Left renal cortex interstitium (tissue), 4 donors: ENCODE measurements at regions not wholly inside any gene's neighbourhood (a gene's known extent, or its start where the extent isn't known, plus 50 kb on each side); places are given as distances from the start of the nearest gene placed in this dataset.

Experiments used
- DNase-seq, 4 donors: peaks; one replicate each; pipeline ENCODE4 v3.0.0-alpha.2; 2013; ENCODE audit warnings: low read depth in 4 of 4, low spot score in 2 of 4, missing footprints in 1 of 4

GRCh38 chr2:220963076-220963475 lies 609.0 kb downstream of the EPHA4 start:
- no peak for DNase-seq

GRCh38 chr2:220963930-220964329 lies 608.2 kb downstream of the EPHA4 start:
- DNase-seq = no peak

GRCh38 chr2:220966636-220967035 lies 605.5 kb downstream of the EPHA4 start:
- DNase-seq = no peak

- DNase-seq = no peak
These were observed 602.8 kb downstream of the EPHA4 start for GRCh38 chr2:220969348-220969747.

GRCh38 chr2:220980966-220981675 lies 591.0 kb downstream of the EPHA4 start:
- no peak for DNase-seq

GRCh38 chr2:220981926-220982325 lies 590.2 kb downstream of the EPHA4 start:
- DNase-seq = no peak

GRCh38 chr2:220985561-220985960 lies 586.5 kb downstream of the EPHA4 start:
- no peak for DNase-seq

- DNase-seq = no peak
These were observed 584.3 kb downstream of the EPHA4 start for GRCh38 chr2:220987839-220988238.

- no peak for DNase-seq
These were observed 580.1 kb downstream of the EPHA4 start for GRCh38 chr2:220991972-220992371.

- DNase-seq = no peak
These were observed 577.3 kb downstream of the EPHA4 start for GRCh38 chr2:220994846-220995245.

GRCh38 chr2:220995581-220995980 lies 576.5 kb downstream of the EPHA4 start:
- no peak for DNase-seq

GRCh38 chr2:220998156-220998555 lies 573.9 kb downstream of the EPHA4 start:
- DNase-seq = no peak

- no peak for DNase-seq
These were observed 572.7 kb downstream of the EPHA4 start for GRCh38 chr2:220999356-220999755.

GRCh38 chr2:221001381-221001801 lies 570.7 kb downstream of the EPHA4 start:
- peak; percentile 34 to 52 (median 48) for DNase-seq

- DNase-seq = no peak
These were observed 569.9 kb downstream of the EPHA4 start for GRCh38 chr2:221002101-221002685.

- DNase-seq = peak in 2 of 4 donors; percentile 21 to 31
These were observed 566.8 kb downstream of the EPHA4 start for GRCh38 chr2:221005338-221005737.

GRCh38 chr2:221006084-221006483 lies 566.0 kb downstream of the EPHA4 start:
- no peak for DNase-seq

- DNase-seq = no peak
These were observed 555.6 kb downstream of the EPHA4 start for GRCh38 chr2:221016551-221016950.

- DNase-seq = no peak
These were observed 553.8 kb downstream of the EPHA4 start for GRCh38 chr2:221018262-221018661.

- DNase-seq = no peak
These were observed 552.4 kb downstream of the EPHA4 start for GRCh38 chr2:221019668-221020067.

- no peak for DNase-seq
These were observed 549.5 kb downstream of the EPHA4 start for GRCh38 chr2:221022554-221022953.

GRCh38 chr2:221025398-221025797 lies 546.7 kb downstream of the EPHA4 start:
- no peak for DNase-seq
